WTC11 (cell line): ENCODE measurements at regions not wholly inside any gene's neighbourhood (a gene's known extent, or its start where the extent isn't known, plus 50 kb on each side); places are given as distances from the start of the nearest gene placed in this dataset.

Experiments
- ATAC-seq: fragments of 200-7000 bp; cut with Tn5 transposase; 2 replicates; pipeline ENCODE4 v1.10.0; 2021; ENCODE audit warnings: mild to moderate bottlenecking, moderate library complexity
- CTCF ChIA-PET: fragments of 300-600 bp; sonication (Branson Sonifier 250); formaldehyde crosslinking; loops from one replicate; lab custom pipeline; 2021; ENCODE audit warnings: antibody characterized with exemption; lab: Charles Lee
- POLR2A ChIA-PET: fragments of 350-600 bp; sonication (Branson Sonifier 250); formaldehyde crosslinking; loops from one replicate; lab custom pipeline; 2021; ENCODE audit warnings: antibody characterized with exemption; lab: Charles Lee
- DNase-seq: peaks from one replicate; pipeline ENCODE4 v3.0.0; 2021; ENCODE audit warnings: low spot score
- H3K27ac Mint-ChIP-seq: 2 replicates; pipeline ENCODE4 v1.8.0; 2021; ENCODE audit warnings: mixed read lengths
- H3K27me3 Mint-ChIP-seq: 2 replicates; pipeline ENCODE4 v1.8.0; 2021; ENCODE audit warnings: low read depth, mild to moderate bottlenecking, moderate library complexity, mixed read lengths
- H3K36me3 Mint-ChIP-seq: 2 replicates; pipeline ENCODE4 v1.8.0; 2021; ENCODE audit warnings: mixed read lengths
- H3K4me1 Mint-ChIP-seq: 2 replicates; pipeline ENCODE4 v1.8.0; 2022; ENCODE audit warnings: mixed read lengths
- H3K4me3 Mint-ChIP-seq: 2 replicates; pipeline ENCODE4 v1.8.0; 2021; ENCODE audit warnings: mild to moderate bottlenecking, moderate library complexity, mixed read lengths
- H3K9me3 Mint-ChIP-seq: 2 replicates; pipeline ENCODE4 v1.8.0; 2021; ENCODE audit warnings: mixed read lengths
- ARID4B ChIP-seq: sonication (generic); formaldehyde crosslinking; IDR thresholded peaks from 2 replicates; pipeline ENCODE4 v1.8.0; 2023; ENCODE audit warnings: missing genetic modification reagents, mild to moderate bottlenecking, borderline replicate concordance
- ATF1 ChIP-seq: sonication (generic); formaldehyde crosslinking; IDR thresholded peaks from 2 replicates; pipeline ENCODE4 v1.8.1; 2023; ENCODE audit warnings: mild to moderate bottlenecking, moderate library complexity, missing genetic modification reagents
- CDX4 ChIP-seq: fragments of 250-450 bp; sonication (Bioruptor Pico); IDR thresholded peaks from 2 replicates; pipeline ENCODE4 v1.9.0; 2021; ENCODE audit warnings: moderate library complexity, mild to moderate bottlenecking, inconsistent platforms, borderline replicate concordance
- ESRRA ChIP-seq: sonication (generic); formaldehyde crosslinking; IDR thresholded peaks from 2 replicates; pipeline ENCODE4 v1.8.1; 2022; ENCODE audit warnings: mild to moderate bottlenecking, missing genetic modification reagents, borderline replicate concordance
- FOXK1 ChIP-seq: sonication (generic); formaldehyde crosslinking; IDR thresholded peaks from 2 replicates; pipeline ENCODE4 v1.8.0; 2022; ENCODE audit warnings: mild to moderate bottlenecking, moderate library complexity, missing genetic modification reagents
- GABPB1 ChIP-seq: sonication (generic); formaldehyde crosslinking; IDR thresholded peaks from 2 replicates; pipeline ENCODE4 v1.8.1; 2023; ENCODE audit warnings: mild to moderate bottlenecking, missing genetic modification reagents
- GRHL2 ChIP-seq: fragments of 250-450 bp; sonication (Bioruptor Pico); IDR thresholded peaks from 2 replicates; pipeline ENCODE4 v1.8.0; 2022; ENCODE audit warnings: mild to moderate bottlenecking, moderate library complexity; ENCODE audit not compliant: insufficient replicate concordance, severe bottlenecking
- JUN ChIP-seq: sonication (generic); formaldehyde crosslinking; IDR thresholded peaks from 2 replicates; pipeline ENCODE4 v1.8.0; 2023; ENCODE audit warnings: mild to moderate bottlenecking, missing genetic modification reagents
- MLX ChIP-seq: sonication (generic); formaldehyde crosslinking; IDR thresholded peaks from 2 replicates; pipeline ENCODE4 v1.8.1; 2023; ENCODE audit warnings: mild to moderate bottlenecking, missing genetic modification reagents, moderate library complexity
- NFATC4 ChIP-seq: fragments of 250-450 bp; sonication (Bioruptor Pico); IDR thresholded peaks from 2 replicates; pipeline ENCODE4 v1.9.0; 2021; ENCODE audit warnings: mild to moderate bottlenecking
- NR2C2 ChIP-seq: sonication (generic); formaldehyde crosslinking; IDR thresholded peaks from 2 replicates; pipeline ENCODE4 v1.8.0; 2022; ENCODE audit warnings: mild to moderate bottlenecking, missing genetic modification reagents
- SOX15 ChIP-seq: fragments of 250-450 bp; sonication (Bioruptor Pico); IDR thresholded peaks from 2 replicates; pipeline ENCODE4 v1.9.0; 2021; ENCODE audit warnings: mild to moderate bottlenecking
- SP1 ChIP-seq: sonication (generic); formaldehyde crosslinking; conservative IDR thresholded peaks from 2 replicates; pipeline ENCODE4 v1.8.1; 2022; ENCODE audit warnings: missing genetic modification reagents
- TCF7 ChIP-seq: sonication (generic); formaldehyde crosslinking; IDR thresholded peaks from 2 replicates; pipeline ENCODE4 v1.8.0; 2022; ENCODE audit warnings: mild to moderate bottlenecking, low read depth, missing genetic modification reagents, moderate library complexity
- ZNF121 ChIP-seq: sonication (generic); formaldehyde crosslinking; IDR thresholded peaks from 2 replicates; pipeline ENCODE4 v1.8.0; 2023; ENCODE audit warnings: missing genetic modification reagents
- ZNF138 ChIP-seq: sonication (generic); formaldehyde crosslinking; conservative IDR thresholded peaks from 2 replicates; pipeline ENCODE4 v1.8.1; 2022; ENCODE audit warnings: mild to moderate bottlenecking, moderate library complexity, missing genetic modification reagents
- ZNF512 ChIP-seq: sonication (generic); formaldehyde crosslinking; IDR thresholded peaks from 2 replicates; pipeline ENCODE4 v1.8.1; 2022; ENCODE audit warnings: missing genetic modification reagents, borderline replicate concordance
- TF ChIP-seq, protein P1 (sequence below): fragments of 250-450 bp; sonication (Bioruptor Pico); conservative IDR thresholded peaks from 2 replicates; pipeline ENCODE4 v1.9.0; 2021; ENCODE audit warnings: mild to moderate bottlenecking
- TF ChIP-seq, protein P2 (sequence below): fragments of 250-450 bp; sonication (Bioruptor Pico); IDR thresholded peaks from 2 replicates; pipeline ENCODE4 v1.8.0; 2021; ENCODE audit warnings: mild to moderate bottlenecking
- TF ChIP-seq, protein P3 (sequence below): sonication (generic); formaldehyde crosslinking; IDR thresholded peaks from 2 replicates; pipeline ENCODE4 v1.8.1; 2022; ENCODE audit warnings: low read depth, mild to moderate bottlenecking, moderate library complexity, missing genetic modification reagents, borderline replicate concordance

- no peak for TF ChIP-seq GABPB1 (CRISPR knock-in tag)
- TF ChIP-seq ESRRA (CRISPR knock-in tag) = no peak
- no peak for TF ChIP-seq FOXK1
- no peak for TF ChIP-seq ATF1 (CRISPR knock-in tag)
- no peak for TF ChIP-seq ARID4B (CRISPR knock-in tag)
Observed at GRCh38 chr19:31959527-31960018, 385.8 kb upstream of the ZNF507 start (continued).

DNA sequence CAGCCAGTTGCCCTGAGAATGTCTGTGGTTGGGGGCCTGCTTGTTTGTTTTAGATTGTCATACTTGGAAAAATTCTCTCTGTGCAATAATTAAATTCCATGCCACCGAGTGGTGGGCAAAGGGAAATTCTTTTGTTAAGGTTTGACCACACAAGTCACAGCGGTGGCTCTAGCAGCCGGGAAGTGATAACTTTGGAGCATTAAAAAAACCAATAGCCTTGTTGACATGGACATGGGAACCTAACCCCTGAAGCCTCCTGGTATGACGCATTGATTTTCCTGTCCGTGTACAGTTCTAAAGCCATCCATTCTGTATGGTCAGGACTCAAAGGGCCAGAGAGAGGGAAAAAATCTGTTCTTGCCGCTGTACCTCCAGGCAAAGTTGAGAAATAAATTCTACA is 384.9 kb upstream of the ZNF507 start:
- DNase-seq (no peak), ATAC-seq (no peak)
- Mint-ChIP-seq H3K9me3 (peaks cover 6% of the 10 kb centered on the region), H3K27me3 (no peaks in the 10 kb centered on the region), H3K4me1 (peaks cover 23% of the 10 kb centered on the region), H3K27ac (no peak overlapping the region), H3K4me3 (no peak overlapping the region), H3K36me3 (no peaks in the 10 kb centered on the region)
- TF ChIP-seq JUN = no peak
- no peak for TF ChIP-seq NR2C2 (CRISPR knock-in tag)
- no peak for TF ChIP-seq NFATC4 (CRISPR knock-in tag)
- TF ChIP-seq, protein P1, sequence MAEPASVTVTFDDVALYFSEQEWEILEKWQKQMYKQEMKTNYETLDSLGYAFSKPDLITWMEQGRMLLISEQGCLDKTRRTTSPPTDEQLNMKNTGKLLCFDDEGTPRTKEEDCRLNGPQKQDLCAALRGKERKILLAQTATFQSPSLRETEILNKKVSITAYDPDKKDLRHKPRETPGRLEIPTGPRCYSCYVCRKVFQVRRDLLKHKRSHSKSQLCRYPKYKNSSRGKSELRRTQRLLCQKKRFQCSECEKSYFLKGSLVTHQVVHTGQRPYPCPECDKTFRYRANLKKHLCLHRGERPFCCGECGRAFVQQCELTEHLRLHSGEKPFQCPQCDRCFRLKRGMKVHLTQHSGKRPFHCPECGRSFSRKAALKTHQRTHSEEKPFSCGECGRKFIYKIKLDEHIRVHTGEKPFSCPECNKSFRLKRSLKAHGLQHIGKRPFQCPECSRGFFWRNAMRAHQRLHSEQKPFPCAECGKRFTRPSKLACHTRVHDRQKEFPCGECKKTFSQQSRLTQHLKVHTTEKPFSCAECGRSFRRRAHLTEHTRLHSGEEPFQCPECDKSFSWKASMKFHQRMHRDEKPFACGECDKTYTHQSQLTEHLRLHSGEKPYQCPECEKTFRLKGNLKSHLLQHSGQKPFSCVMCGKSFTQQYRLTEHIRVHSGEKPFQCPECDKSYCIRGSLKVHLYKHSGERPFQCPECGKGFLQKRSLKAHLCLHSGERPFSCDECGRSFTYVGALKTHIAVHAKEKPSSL (CRISPR knock-in tag) = no peak
- TF ChIP-seq ZNF512 = no peak
- ChIA-PET POLR2A (no interaction called here), CTCF (interaction anchor here (0.7 kb wide), 1 partner anchor 807 kb away, joined by 3 read pairs; no protein-coding TSS in a partner anchor)

DNA sequence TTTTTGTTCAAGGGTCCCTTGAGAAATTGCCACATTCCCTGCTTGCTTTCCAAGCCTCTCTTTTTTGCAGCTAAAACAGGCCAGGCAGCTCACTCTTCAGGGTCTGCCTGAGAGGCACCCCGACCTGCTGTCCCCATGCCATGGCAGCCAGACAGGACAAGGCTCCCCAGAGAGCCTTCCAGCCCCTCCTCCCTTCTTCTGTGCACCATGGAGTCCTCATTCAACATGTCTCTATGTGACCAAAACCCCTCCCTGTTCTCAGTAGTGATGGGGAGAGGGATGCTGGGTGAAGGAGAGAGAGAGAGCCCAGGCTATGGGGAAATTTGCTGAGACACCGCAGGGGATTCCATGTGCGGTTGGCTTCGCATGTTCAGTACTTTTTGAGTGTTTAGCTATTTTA is 384.2 kb upstream of the ZNF507 start:
- no peak for ATAC-seq
- no peaks in the 10 kb centered on the region for H3K27me3 Mint-ChIP-seq
- CTCF ChIA-PET = no interaction called here
- no peaks in the 10 kb centered on the region for H3K36me3 Mint-ChIP-seq
- H3K4me3 Mint-ChIP-seq = no peak overlapping the region
- no peak for DNase-seq
- H3K9me3 Mint-ChIP-seq = peaks cover 6% of the 10 kb centered on the region
- no peak overlapping the region for H3K27ac Mint-ChIP-seq
- TF ChIP-seq SOX15 = no peak
- TF ChIP-seq GRHL2 (CRISPR knock-in tag) = no peak
- H3K4me1 Mint-ChIP-seq = peaks cover 23% of the 10 kb centered on the region
- POLR2A ChIA-PET = no interaction called here

- no peak overlapping the region for H3K27ac Mint-ChIP-seq
- ChIA-PET CTCF (no interaction called here), POLR2A (no interaction called here)
- TF ChIP-seq SP1 (CRISPR knock-in tag) (no peak), TCF7 (no peak), CDX4 (CRISPR knock-in tag) (no peak), MLX (no peak), ZNF121 (CRISPR knock-in tag) (no peak), NFATC4 (CRISPR knock-in tag) (no peak), ZNF138 (CRISPR knock-in tag) (no peak)
- TF ChIP-seq, protein P2, sequence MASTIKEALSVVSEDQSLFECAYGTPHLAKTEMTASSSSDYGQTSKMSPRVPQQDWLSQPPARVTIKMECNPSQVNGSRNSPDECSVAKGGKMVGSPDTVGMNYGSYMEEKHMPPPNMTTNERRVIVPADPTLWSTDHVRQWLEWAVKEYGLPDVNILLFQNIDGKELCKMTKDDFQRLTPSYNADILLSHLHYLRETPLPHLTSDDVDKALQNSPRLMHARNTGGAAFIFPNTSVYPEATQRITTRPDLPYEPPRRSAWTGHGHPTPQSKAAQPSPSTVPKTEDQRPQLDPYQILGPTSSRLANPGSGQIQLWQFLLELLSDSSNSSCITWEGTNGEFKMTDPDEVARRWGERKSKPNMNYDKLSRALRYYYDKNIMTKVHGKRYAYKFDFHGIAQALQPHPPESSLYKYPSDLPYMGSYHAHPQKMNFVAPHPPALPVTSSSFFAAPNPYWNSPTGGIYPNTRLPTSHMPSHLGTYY (CRISPR knock-in tag) = no peak
- TF ChIP-seq, protein P3, sequence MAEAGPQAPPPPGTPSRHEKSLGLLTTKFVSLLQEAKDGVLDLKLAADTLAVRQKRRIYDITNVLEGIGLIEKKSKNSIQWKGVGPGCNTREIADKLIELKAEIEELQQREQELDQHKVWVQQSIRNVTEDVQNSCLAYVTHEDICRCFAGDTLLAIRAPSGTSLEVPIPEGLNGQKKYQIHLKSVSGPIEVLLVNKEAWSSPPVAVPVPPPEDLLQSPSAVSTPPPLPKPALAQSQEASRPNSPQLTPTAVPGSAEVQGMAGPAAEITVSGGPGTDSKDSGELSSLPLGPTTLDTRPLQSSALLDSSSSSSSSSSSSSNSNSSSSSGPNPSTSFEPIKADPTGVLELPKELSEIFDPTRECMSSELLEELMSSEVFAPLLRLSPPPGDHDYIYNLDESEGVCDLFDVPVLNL (CRISPR knock-in tag) = no peak
Observed at GRCh38 chr19:31961667-31962066, 383.7 kb upstream of the ZNF507 start.

More at GRCh38 chr19:31961667-31962066, 383.7 kb upstream of the ZNF507 start:
- Mint-ChIP-seq H3K9me3 (peaks cover 6% of the 10 kb centered on the region), H3K4me1 (peaks cover 23% of the 10 kb centered on the region), H3K27me3 (no peaks in the 10 kb centered on the region), H3K4me3 (no peak overlapping the region), H3K36me3 (no peaks in the 10 kb centered on the region)
- no peak for DNase-seq
- no peak for ATAC-seq
